DMS153 treated with DMSO at 0.1 percent for 48 hours (cell line): ENCODE measurements at regions not wholly inside any gene's neighbourhood (a gene's known extent, or its start where the extent isn't known, plus 50 kb on each side); places are given as distances from the start of the nearest gene placed in this dataset.

Source experiments
- DNase-seq: peaks from one replicate; lab custom pipeline; 2025; ENCODE audit not compliant: unreplicated experiment; lab: John Stamatoyannopoulos, UW

DNA sequence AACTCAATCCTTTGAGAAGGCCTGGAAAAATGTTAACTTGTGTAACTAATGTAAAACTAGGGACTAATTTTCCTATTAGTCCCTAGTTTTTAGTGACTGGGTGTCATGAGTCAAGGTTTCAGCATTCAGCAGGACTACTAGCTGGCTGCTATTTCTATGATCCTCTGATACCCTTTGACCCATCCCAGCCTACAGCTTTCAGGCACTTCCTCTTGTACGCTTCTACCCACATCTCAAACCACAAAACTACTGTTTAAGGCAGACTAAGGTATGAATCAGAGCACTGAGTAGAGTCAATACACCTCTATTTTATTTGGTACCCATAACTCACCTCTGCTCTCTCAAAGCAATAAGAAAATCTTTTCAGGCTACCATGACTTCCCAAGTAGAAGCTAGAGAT, 809.6 kb downstream of the PDHA2 start:
- DNase-seq: no peak

DNA sequence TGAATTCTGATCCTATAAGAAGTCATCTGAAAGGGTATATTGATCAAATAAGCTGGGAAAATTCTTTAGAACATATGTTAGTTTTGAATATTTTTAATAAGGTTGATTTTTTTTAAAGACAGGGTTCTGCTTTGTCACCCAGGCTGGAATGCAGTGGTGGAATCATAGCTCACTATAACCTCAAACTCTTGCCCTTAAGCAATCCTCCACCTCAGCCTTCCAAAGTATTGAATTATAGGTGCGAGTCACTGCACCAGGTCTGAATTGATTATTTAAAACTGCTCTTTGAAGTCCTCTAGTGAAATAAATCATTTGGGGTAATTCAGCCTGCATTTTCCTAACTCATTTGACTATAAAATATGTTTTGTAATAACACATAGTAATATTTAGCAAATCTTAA, 812.3 kb downstream of the PDHA2 start:
- no peak for DNase-seq

DNA sequence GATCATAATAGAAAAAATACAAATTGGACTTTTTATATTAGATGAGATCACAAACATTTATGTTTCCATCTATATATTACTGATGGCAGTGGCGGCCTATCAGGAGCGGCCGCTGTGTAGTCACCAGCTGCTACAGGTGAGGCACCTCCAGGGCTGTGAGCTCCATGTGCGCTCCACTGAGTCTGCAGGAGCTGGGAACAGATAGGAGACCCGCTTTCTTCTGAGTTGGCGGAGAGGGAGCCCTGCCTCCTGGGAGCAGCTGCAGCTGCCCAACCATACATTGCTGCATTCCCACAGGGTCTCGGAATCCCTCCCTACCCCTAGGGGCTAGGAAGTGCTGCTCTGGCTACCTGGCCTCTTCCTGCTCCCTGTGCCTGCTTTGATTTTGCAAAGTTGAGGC, 812.9 kb downstream of the PDHA2 start:
- no peak for DNase-seq

DNA sequence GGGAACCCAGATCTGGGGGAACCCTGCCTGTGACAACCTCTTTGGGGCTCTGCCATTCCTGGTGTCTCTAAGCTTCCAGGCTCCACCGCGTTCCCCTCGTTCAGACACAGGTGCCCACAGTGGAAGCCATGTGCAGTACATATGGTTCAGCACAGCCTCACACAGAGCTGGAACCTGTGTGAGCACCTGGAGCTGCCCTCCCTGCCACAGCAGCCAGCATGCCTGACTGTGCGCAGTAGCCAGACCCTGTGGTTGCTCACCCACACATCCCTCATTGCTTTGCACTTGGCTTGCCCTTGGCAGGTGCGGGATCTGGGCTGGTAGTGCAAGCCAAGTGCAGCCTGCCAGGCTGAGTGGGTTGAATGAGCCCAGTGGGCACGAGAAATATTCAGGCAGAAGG, 814.2 kb downstream of the PDHA2 start:
- DNase-seq: no peak

DNA sequence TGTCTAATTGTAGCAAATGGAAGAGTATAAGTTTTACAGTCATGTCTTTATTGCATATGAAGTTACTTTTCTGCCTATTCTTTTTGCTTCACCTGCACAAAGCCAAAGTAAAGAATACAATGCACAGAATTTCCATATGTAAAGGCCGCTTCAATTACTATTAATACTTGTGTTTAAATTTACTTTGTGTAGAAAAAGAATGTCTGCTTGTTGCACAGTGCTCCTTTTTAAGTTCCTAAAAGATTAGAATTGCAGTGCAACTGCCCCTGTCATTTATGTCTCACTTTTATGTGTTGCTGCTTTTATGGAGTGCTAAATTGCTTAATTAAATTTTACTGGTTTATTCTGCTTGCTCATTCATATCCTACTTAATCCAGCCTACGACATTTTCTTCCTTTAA, 830.5 kb downstream of the PDHA2 start:
- no peak for DNase-seq

DNA sequence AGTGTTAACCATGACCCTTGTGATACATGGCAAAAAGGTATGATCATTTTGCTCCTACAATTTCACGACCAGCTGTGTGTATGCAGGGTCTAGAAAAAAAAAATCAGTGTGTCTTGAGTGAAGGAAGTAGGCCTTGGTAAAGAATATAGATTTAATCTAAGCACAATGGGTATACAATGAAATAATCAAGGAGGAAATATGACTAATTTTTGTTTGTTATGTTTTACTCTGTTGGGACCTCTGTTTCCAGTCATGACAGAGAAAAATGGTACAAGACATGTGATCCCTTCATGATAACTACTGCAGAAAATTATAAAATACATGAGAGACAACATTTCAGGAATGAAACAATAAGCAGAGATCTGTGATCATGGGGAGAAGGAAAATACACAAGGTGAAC, 835.5 kb downstream of the PDHA2 start:
- no peak for DNase-seq

DNA sequence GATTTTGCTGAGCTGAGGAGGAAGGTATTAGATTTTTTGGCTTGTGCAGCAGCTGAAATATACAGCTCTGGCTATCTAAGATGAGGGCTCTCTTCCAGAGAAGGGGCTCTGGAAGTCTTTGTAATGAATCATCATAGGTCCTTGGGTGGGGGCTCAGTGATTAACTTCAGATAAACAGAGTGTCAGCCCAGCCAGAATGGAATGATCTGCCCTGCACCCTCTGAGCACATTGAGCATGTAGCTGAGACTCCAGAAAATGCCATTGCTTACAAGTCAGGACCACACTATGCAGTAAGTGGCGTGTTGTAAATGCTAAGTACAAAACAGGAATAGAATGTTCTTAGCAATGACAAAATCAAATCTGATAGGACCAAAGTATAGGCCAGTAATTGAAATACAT, 836.0 kb downstream of the PDHA2 start:
- DNase-seq: no peak

DNA sequence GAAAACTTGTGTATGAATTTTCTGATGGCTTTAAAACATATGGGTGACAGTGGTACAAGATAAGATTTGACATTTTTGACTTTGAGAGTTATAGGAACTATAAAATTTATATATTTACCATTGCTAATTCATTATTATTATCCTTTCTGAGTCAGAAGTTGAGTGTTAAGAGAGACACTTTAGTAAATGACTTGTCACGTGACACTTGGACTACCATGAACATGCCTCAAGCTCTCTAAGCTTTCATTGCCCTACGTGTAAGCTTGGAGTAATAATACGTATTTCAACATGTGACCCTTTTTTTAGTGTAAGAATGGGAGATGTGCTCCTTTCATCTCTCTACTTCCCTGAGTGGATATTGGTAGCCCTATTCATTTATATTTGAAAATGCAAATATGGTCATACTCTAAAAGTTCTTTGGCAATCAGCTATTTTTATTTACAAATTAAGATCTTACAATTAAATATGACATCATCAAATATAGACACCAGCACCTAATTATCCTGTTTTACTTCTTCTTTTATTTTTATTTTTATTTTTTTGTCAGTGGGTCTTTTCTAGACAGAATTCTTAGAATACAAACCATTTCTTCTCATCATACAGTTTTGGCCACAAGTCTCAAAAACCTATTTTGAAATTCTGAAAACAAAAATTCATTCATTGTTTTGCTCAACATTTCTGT, 837.0 kb downstream of the PDHA2 start:
- no peak for DNase-seq

DNA sequence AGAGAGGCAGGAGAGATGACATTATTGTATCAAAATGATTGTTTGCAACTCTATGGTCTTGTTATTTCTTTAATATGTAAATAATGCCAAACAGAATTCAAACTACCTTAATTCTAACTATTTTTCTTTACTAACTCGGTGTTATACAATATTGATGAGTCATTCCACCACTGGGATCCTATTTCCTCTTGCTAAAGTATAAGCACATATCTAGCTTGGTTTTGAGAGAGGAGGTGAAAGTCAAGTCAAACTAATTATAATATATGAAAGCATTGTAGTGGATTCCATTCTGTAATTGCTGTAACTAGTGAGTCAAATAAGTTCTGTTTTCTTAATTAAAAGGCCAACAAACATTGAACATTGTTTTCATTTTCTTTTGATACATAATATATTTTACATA, 837.6 kb downstream of the PDHA2 start:
- DNase-seq: no peak

DNA sequence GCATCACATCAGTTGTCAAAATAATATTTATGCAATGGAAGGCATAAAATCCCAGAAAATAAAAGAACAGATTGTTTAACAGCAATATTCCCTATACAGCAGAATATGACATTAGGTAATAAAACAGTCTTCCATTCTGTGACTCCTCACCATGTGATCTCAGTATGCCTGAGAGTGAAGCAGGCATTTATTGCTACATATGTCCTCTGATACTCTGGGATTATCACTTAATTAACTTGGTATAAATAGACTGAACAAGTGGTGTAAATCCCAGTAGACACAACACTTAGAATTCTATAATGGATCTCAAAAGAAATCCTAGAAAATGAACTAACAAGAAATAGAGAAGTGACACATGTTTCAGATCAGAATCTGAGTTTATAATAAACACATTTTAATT, 841.3 kb downstream of the PDHA2 start:
- no peak for DNase-seq

DNA sequence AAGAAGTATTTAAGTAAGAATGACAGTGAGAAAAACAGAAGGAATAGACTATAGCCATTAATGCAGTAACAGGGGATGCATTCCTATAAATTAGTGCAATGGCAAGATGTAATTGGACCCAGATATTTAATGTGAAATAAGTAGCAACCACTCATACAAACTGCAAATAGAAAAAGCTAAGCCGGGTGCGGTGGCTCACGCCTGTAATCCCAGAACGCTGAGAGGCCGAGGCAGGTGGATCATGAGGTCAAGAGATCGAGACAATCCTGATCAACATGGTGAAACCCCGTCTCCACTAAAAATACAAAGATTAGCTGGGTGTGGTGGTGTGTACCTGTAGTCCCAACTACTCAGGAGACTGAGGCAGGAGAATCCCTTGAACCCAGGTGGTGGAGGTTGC, 845.8 kb downstream of the PDHA2 start:
- DNase-seq: no peak

DNA sequence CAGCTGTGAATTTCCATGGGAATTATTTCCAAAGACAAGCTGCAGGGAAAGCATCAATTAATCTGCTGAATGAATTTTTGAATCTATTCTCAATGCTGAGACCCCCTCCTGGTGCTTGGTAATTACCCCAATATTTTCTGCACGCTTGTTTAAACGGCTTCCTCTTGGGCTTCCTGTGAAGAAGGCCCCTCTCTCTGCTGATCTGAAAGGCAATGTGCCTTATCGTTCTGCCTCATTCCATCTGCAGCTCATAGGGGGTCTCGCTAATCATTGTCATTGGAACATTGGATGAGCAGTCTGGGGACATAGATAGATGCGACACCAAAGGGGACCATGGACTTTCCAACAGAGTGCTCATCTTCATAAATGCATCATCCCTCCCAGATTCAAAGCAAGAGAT, 851.6 kb downstream of the PDHA2 start:
- no peak for DNase-seq

DNA sequence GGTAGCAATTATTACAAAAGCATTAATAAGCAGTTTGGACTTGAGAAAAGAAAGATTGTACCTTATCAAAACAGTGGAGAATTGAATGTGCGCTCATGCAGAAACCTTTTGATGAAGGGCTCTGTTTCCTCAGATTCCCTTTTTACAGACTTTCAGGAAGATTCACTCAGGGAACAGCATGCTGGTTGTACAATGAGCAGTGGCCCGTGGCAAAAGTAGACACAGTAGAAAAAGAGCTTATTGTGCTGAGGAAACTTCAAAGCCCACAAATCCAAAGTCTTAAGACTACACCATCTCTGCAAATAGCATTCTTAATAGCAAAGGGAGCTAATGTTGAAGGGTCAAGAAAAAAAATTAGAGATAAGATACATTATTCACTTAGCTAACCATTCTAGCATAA, 858.9 kb downstream of the PDHA2 start:
- no peak for DNase-seq

DNA sequence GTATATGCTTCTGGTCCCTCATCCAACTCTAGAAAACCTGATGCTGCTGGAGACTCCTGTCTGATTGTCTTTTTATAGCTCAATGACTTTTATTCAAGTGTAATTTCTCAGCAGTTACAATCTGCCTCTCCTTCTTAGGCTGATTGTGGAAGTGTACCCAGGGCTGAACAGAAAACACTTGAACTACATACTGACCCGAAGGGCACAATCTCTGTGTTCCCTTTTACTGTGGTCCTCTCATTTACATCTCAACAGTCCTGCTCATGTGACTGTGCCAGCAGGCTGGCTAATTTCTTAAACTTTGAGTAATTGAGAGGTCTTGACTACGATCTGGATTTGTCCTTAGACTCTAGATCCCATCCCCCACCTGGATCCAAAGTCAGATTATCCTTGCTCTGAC, 863.4 kb downstream of the PDHA2 start:
- no peak for DNase-seq

DNA sequence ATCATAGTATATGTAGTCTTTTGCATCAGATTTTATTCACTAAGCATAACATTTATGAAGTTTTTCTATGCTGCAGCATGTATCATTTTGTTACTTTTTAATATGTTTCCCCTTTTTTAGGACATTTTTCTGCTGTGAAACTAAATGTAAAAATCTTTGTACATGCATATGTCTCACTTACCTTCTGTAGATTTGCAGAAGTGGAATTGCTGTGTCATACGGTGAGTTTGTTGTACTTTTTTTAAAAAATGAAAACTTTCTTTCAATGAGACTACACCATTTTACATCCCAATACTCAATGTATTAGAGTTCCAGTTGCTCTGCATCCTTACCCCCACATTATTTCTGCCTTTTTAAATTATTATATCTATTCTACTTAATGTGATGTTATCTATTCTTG, 868.9 kb downstream of the PDHA2 start:
- no peak for DNase-seq

DNA sequence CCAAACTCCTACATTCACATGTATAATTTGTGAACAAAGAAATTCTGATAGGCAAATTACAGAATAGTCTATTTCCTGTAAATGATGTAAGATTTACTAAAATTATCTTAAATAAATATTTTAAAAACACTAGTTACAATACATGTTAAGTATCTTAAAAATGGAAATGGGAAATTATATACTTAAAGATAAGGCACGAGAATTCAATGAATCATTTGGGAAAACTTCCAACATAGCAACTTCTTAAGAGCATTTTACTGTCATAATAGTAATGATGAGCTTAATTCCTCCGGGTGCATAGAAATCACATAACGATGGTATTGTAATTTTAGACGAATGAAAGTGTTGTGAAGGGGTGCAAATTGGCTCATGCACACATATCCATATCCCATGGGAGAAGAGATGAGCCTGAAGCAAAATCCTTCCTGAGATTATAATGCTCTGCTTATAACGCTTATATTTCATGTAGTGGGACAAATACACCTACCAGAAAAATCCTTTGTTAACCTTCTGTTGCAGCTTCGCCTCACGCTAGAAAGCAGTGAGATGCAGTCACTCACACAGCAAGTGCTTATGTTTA, 873.5 kb downstream of the PDHA2 start:
- DNase-seq: no peak

DNA sequence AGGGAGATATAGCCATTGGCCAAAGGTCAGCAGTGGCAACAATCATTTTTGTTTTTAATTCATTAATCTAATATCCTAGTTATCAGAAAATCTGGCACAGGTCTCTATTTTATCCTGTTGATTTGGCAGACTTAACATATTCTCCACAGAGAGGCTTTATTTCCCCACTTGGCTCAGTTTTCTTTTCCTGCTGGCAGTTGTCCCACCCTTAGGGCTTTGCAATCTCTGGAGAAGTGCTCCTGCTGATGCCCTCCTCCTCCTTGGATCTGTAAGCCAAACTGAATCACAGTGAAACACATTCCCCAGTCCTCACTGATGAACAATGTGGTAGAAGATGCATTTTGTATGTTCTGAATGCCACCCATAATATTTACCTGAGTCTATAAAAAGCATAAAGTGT, 889.7 kb downstream of the PDHA2 start:
- DNase-seq: no peak

DNA sequence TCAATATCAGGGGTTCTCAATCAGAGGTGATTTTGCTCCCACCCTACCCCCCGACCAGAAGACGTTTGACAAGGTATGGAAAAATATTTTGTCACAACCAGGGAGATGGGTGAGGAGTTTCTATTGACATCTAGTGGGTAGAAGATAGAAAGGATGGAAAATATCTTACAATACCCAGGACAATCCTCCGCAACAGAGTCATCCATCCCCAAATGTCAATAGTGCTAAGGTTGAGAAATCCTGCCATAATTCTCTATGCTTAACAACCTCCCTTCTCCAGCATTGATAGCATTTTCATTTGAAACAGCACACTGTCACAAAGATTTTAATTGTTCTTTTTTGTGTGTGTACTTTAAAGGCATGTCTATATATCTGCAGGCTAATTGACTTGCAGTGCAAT, 890.5 kb downstream of the PDHA2 start:
- no peak for DNase-seq

DNA sequence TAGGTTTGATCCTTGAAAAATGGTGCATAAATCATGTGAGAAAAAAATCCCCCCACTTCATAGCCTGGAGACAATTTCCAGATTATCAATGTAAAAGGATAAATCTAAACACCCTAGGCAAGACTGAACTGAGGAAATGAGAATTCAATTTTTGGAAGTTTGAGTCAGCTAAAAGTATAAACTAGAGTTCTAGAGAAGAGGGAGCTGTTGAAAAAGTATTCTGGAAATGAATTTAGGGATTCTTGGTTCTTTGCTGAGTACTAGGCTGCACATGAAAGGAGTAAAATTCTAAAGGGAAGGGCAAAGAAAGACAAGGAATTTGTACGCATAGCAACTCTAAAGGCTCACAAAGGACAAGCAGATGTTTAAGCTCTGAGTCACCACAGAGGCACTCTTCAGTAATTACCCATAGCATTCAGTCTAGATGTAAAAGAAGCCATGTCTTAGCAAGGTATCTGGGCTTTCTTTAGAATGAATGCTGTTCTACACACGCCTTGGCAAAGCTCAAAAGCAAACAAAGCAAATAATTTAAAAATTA, 896.5 kb downstream of the PDHA2 start:
- no peak for DNase-seq

DNA sequence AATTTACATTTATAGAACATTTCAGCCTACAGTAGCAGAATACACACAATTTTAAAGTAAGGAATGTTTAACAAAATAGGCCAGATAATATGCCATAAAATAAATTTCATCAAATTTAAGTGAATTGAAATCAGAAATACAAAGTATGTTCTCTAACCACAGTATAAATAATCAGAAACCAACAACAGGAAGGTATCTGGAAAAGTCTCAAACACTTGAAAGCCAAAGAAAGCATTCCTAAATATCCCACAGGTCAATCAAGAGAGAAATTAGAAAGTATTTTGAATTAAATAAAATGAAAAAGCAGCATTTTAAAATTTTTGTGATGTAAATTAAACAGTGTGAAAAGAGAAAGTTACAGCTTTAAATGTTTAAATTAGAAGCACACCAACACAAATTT, 899.2 kb downstream of the PDHA2 start:
- DNase-seq: no peak

DNA sequence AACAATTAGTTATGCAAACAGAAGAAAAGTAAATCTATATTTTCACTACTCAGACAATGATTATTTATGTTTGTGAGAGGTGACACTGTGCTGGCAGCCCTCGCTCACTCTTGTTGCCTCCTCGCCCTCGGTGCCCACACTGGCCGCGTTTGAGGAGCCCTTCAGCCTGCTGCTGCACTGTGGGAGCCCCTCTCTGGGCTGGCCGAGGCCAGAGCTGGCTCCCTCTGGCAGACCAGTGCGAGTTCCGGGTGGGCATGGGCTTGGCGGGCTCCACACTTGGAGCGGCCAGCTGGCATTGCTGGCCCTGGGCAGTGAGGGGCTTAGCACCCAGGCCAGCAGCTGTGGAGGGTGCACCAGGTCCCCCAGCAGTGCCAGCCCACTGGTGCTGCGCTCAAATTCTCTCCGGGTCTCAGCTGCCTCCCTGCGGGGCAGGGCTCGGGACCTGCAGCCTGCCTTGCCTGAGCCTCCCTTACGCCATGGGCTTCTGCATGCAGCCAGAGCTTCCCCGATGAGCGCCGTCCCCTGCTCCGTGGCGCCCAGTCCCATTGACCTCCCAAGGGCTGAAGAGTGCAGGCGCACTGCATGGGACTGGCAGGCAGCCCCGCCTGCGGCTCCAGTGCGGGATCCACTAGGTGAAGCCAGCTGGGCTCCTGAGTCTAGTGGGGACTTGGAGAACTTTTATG, 902.6 kb downstream of the PDHA2 start:
- no peak for DNase-seq

DNA sequence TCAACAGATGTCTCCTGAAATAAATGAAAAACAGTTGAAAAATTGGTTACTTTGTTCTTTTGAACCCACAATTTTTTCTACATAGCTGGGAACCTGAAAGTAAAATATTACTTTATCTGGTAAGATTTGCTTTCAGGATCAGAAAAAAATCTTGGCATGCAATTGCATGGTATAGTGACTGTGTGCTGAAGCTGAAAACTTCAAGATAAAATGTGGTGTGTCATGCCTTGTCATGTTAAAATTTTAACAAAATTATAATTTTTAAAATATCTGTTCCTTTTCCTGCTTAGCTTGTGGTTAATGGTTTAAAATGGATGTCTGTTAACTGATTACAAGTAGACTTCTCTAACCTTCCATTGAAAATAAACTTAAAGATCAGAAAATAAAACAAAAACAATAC, 904.8 kb downstream of the PDHA2 start:
- DNase-seq: no peak

DNA sequence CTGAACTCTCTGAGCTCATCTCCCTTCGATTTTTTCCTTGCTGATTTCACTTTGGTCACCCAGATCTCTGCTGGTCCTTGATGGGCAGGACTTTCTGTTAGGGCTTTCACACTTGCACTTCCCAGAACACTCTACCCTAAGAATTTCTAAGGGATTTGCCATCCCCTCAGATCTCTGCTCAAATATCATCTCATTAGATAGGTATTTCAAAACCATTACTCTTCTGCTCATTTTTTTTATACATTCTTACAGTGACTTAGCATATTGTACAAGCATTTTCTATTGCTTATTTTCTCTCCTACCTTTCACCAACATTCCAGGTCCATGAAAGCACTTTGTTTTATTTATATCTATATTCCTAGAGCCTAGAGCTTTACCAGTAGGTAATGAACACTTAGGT, 913.3 kb downstream of the PDHA2 start:
- no peak for DNase-seq
